ENCODE measurements at regions not wholly inside any gene's neighbourhood (a gene's known extent, or its start where the extent isn't known, plus 50 kb on each side); places are given as distances from the start of the nearest gene placed in this dataset.

DNA sequence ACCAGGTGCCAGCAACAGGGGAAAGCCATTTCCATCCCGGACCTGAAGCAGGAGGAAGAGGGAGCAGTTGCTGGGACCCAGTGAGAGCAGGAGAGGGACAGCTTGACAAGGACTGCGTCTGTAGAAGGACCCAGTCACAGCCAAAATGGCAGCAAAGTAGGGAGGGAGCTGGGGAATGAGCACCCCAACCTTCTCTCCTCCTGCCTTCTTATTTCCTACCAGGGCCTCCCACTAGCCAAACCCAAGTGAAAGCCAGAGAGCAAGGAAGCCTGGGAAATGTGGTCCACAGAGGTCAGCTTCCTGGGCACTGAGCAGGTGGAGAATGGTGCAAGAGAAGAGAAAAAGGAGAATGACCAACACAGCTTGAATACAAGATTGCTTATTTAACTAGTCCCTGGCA lies 108.5 kb upstream of the MYL2 start:
- H3K27me3 ChIP-seq = no peaks in the 10 kb centered on the region
- no peaks in the 10 kb centered on the region for H3K9me3 ChIP-seq
- no peak for DNase-seq
- no peaks in the 10 kb centered on the region for H3K36me3 ChIP-seq
- no peaks in the 10 kb centered on the region for H3K4me1 ChIP-seq (ENCODE audit: insufficient read depth)
- H3K4me3 ChIP-seq = no peak overlapping the region
- WGBS, 3 donors = 63 to 80% (median 72%) methylated on average over 2 of the region's 2 CpGs
- no peak for TF ChIP-seq POLR2A (IDR thresholded peaks at IDR 0.05)
- TF ChIP-seq EP300 (IDR thresholded peaks at IDR 0.05) = no peak
- TF ChIP-seq, protein P1, sequence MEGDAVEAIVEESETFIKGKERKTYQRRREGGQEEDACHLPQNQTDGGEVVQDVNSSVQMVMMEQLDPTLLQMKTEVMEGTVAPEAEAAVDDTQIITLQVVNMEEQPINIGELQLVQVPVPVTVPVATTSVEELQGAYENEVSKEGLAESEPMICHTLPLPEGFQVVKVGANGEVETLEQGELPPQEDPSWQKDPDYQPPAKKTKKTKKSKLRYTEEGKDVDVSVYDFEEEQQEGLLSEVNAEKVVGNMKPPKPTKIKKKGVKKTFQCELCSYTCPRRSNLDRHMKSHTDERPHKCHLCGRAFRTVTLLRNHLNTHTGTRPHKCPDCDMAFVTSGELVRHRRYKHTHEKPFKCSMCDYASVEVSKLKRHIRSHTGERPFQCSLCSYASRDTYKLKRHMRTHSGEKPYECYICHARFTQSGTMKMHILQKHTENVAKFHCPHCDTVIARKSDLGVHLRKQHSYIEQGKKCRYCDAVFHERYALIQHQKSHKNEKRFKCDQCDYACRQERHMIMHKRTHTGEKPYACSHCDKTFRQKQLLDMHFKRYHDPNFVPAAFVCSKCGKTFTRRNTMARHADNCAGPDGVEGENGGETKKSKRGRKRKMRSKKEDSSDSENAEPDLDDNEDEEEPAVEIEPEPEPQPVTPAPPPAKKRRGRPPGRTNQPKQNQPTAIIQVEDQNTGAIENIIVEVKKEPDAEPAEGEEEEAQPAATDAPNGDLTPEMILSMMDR (IDR thresholded peaks at IDR 0.05) = no peak
- H3K27ac ChIP-seq = no peak overlapping the region
- intact Hi-C loops (cut with DNase I) = no loop called here

DNA sequence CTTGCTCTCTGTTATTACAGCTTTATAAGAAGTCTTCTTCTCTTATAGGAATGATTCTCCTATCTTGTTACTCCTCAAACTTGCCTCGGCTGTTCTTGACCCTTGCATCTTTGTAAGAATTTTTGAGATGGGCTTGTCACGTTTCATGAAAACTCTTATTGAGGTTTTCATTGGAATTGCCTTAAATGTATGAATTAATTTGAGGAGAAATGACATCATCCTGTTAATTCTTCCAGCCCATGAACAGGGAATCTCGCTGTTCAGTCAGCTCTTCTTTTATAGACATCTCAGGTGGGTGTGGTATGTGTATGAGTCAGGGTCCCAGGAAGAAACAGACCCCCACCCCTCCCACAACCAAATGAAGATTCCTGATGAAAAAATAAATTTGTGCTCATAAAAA lies 107.1 kb upstream of the MYL2 start:
- no peaks in the 10 kb centered on the region for H3K4me1 ChIP-seq (ENCODE audit: insufficient read depth)
- WGBS, 3 donors = 60 to 69% (median 68%) methylated on average over 3 of the region's 3 CpGs
- no peaks in the 10 kb centered on the region for H3K27me3 ChIP-seq
- DNase-seq = no peak
- H3K4me3 ChIP-seq = no peak overlapping the region
- no peaks in the 10 kb centered on the region for H3K36me3 ChIP-seq
- TF ChIP-seq, protein P1 (IDR thresholded peaks at IDR 0.05) = no peak
- intact Hi-C loops (cut with DNase I) = no loop called here
- no peak overlapping the region for H3K27ac ChIP-seq
- H3K9me3 ChIP-seq = no peaks in the 10 kb centered on the region

DNA sequence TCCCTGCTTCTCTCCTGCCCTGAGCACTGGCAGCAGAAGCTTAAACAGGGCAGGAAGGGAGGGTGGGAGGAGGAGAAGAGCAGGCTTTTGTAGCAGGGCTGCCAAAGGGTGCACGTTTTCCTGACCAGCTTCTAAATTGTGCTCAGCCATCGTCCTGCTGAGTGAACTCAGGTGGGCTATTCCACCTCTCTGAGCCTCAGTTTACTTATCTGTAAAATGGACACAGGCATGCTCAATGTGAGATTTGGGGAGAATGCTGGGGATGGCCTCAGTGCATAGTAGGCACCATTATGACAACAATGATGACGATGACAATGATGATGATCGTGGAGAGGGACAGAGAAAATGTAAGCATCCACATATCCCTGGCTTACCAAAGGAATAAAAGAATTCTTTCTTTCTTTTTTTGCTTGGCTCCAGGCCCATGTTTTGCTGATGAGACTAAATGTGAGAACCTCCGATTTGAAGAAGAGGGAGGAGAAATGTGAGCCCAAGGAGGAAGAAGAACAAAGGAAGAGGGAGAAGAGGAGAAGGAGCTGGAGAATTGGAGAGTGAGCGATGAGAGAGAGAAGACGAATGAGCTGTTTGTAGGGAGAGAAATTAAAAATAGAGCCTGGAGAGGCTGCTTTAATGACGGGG lies 105.5 kb upstream of the MYL2 start:
- H3K4me1 ChIP-seq (ENCODE audit: insufficient read depth) = no peaks in the 10 kb centered on the region
- intact Hi-C loops (cut with DNase I) = no loop called here
- no peaks in the 10 kb centered on the region for H3K9me3 ChIP-seq
- no peak overlapping the region for H3K27ac ChIP-seq
- H3K36me3 ChIP-seq = no peaks in the 10 kb centered on the region
- H3K4me3 ChIP-seq = no peak overlapping the region
- H3K27me3 ChIP-seq = no peaks in the 10 kb centered on the region
- no peak for TF ChIP-seq EP300 (IDR thresholded peaks at IDR 0.05)
- WGBS, 3 donors = 29 to 35% (median 34%) methylated on average over 8 of the region's 8 CpGs
- no peak for DNase-seq

DNA sequence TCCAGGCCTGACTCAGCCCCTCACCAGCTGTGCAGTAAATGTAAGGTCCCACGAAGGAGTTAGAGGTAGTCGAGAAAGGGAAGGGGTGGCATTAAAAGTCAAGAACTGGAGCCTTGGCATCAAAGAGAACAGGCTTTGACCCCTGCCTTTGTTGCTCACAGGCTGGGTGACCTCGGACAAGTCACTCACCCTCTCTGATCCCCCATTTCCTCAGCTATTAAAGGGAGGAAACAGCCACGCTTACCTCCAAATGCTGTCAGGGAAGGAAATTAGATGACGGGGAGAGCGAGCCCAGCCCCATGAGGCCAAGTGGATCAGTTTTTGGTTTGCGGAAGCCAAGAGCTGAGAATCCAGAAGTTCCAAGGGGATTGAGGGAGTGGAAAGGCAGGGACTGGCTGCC lies 104.9 kb upstream of the MYL2 start:
- no peak for DNase-seq
- TF ChIP-seq EP300 (IDR thresholded peaks at IDR 0.05) = no peak
- TF ChIP-seq POLR2A (IDR thresholded peaks at IDR 0.05) = no peak
- TF ChIP-seq, protein P1 (IDR thresholded peaks at IDR 0.05) = no peak
- intact Hi-C loops (cut with DNase I) = no loop called here
- Histone ChIP-seq H3K4me3 (no peak overlapping the region), H3K27ac (no peak overlapping the region), H3K36me3 (no peaks in the 10 kb centered on the region), H3K4me1 (ENCODE audit: insufficient read depth) (no peaks in the 10 kb centered on the region), H3K9me3 (no peaks in the 10 kb centered on the region), H3K27me3 (no peaks in the 10 kb centered on the region)
- 56 to 67% (median 61%) methylated on average over 7 of the region's 7 CpGs for WGBS, 3 donors

DNA sequence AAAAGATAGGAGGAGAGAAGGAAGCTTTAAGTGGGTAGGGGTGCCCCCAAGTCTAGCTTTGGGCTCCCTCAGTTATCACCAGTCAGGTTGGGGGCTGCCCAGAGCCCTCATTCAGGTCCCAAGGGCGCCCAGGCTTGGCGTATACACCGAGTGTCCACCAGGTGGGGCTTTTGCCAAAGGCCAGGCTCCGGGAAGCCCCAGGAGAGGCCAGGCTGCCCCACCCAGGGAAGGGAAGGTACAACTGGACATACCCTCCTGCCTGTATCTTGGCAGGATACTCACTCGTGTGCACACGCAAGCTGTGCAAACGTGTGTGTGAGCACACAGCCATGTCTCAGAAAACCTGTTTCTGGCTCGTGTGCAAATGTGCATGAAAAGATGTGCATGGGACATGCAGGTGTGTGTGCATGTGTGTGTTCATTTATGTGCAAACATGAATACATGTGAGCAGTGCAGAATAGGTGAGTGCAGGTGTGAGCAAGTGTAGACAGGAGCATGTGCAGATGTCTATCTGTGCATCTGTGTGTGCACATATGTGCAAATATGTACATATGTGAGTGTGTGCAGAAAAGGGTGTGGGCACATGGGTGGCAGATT lies 103.9 kb upstream of the MYL2 start:
- H3K27ac ChIP-seq = no peak overlapping the region
- H3K9me3 ChIP-seq = no peaks in the 10 kb centered on the region
- no peak for DNase-seq
- H3K27me3 ChIP-seq = no peaks in the 10 kb centered on the region
- H3K4me3 ChIP-seq = no peak overlapping the region
- no peaks in the 10 kb centered on the region for H3K36me3 ChIP-seq
- intact Hi-C loops (cut with DNase I) = no loop called here
- 3 to 5% (median 3%) methylated on average over 8 of the region's 8 CpGs for WGBS, 3 donors
- no peaks in the 10 kb centered on the region for H3K4me1 ChIP-seq (ENCODE audit: insufficient read depth)
- no peak for TF ChIP-seq EP300 (IDR thresholded peaks at IDR 0.05)
- TF ChIP-seq, protein P1 (IDR thresholded peaks at IDR 0.05) = no peak
- no peak for TF ChIP-seq POLR2A (IDR thresholded peaks at IDR 0.05)

All from ovary (tissue), 7 donors.